Cardiac fibroblast (primary cell): ENCODE measurements at regions not wholly inside any gene's neighbourhood (a gene's known extent, or its start where the extent isn't known, plus 50 kb on each side); places are given as distances from the start of the nearest gene placed in this dataset.
A peak's percentile ranks its signal among the peaks of the same experiment; 100 is the strongest.
"Not testable (repeated sequence)": the region's sequence is repeated elsewhere in the genome, so short reads cannot be mapped to it uniquely, and the experiment has no call there.

Experiments
- DNase-seq, 2 donors: peaks; one replicate each; pipeline versions ENCODE4 v3.0.0 to v3.0.0-alpha.2; 2010; ENCODE audit warnings: low read depth in 2 of 2
- H3K4me3 ChIP-seq, 2 donors: replicated peaks in 1 of 2; 1 replicate in 1 of 2; 2 replicates in 1 of 2; pipeline ENCODE4 v1.5.1; 2011; ENCODE audit warnings: low read depth in 2 of 2, low read length in 2 of 2, mild to moderate bottlenecking in 2 of 2, moderate library complexity in 1 of 2
- TF ChIP-seq, protein P1 (sequence below): IDR thresholded peaks from one replicate; pipeline ENCODE4 v1.5.1; 2011; ENCODE audit warnings: low read depth, mild to moderate bottlenecking, low read length, inconsistent platforms

DNA sequence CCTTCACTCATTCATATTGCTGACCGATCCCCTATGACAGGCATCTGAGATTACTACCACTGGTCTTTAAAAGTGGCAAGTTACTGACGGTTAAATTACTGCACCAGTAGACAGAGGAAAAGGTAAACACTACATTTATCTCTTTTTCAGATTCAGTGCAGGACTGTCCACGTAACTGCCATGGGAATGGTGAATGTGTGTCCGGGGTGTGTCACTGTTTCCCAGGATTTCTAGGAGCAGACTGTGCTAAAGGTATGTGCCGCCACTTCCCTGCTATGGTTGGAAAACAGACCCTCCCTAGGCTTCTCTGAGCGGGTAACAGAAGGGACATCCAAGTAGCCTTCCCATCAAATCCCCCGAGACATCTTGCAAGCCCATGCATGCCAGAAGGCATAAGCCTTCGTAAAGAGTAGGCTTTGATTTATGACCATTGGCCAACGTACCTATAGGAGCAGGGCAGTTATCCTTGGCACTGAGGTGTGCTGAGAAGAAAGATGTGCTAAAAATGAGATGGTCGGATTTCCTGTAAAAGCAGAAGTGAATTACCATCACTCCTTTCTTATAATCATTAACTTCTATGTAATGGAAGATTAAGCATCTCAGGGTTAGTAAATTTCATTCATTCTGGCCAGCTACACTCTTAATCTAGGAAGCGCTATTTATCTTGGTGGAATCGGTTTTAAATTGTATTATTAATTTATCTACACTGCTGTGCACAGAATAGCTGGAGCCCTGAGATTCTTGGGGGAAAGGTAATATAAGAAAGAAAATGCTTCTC, 193.4 kb upstream of the WWC1 start:
- no peak for DNase-seq
- TF ChIP-seq, protein P1, sequence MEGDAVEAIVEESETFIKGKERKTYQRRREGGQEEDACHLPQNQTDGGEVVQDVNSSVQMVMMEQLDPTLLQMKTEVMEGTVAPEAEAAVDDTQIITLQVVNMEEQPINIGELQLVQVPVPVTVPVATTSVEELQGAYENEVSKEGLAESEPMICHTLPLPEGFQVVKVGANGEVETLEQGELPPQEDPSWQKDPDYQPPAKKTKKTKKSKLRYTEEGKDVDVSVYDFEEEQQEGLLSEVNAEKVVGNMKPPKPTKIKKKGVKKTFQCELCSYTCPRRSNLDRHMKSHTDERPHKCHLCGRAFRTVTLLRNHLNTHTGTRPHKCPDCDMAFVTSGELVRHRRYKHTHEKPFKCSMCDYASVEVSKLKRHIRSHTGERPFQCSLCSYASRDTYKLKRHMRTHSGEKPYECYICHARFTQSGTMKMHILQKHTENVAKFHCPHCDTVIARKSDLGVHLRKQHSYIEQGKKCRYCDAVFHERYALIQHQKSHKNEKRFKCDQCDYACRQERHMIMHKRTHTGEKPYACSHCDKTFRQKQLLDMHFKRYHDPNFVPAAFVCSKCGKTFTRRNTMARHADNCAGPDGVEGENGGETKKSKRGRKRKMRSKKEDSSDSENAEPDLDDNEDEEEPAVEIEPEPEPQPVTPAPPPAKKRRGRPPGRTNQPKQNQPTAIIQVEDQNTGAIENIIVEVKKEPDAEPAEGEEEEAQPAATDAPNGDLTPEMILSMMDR: no peak
- H3K4me3 ChIP-seq: no peak overlapping the region

DNA sequence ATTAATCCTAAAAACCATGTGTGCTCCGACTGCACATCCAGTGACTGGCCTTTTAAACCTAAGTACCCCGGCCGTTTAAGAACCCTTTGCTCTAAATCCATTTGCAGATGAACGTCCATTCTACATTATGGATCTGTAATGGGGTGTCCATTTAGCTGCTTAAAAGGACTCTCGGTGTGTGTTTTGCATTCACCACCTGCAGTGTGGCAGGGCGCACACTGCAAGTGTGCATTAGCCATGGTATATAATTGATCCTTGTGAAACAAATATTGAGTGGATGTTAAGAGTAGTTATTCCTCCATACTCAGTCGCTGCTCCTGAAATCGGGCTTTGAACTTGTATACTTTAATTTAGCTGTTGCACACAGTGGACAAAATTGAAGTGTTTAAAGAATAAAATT, 190.1 kb upstream of the WWC1 start:
- no peak overlapping the region for H3K4me3 ChIP-seq
- TF ChIP-seq, protein P1: no peak
- DNase-seq: no peak

DNA sequence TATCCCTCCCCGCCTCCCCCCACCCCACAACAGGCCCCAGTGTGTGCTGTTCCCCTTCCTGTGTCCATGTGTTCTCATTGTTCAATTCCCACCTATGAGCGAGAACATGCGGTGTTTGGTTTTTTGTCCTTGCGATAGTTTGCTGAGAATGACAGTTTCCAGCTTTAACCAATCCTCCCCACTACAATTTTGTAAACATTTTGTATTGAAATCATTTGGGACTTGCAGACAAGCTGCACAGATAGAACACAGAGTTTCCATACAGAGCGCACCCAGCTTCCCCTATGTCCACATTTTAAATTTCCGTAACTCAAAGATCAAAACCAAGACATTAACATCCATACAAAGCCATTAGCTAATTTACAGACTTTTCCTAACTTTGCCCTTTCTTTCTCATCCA, 188.4 kb upstream of the WWC1 start:
- H3K4me3 ChIP-seq, DNase-seq: not testable (repeated sequence)

DNA sequence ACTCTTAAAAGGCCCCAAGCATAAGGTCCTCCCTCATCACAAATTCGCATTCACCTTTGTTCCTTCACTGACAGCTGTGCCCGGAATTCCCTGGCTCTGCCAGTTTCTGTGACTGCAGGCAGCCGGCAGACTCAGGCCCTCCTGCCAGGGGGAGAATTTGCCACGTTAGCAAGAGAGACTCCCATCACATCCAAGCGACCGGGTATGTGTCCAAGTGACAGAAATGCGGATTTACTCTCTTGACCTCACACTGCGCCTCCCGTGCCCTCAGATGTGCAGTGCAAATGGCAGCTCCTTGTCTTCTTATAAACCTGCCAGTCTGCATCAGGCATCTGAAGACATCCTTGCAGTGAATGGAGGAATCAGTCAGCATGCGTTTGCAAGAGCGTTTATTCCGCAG, 187.1 kb upstream of the WWC1 start:
- H3K4me3 ChIP-seq: no peak overlapping the region
- no peak for DNase-seq
- TF ChIP-seq, protein P1: no peak

DNA sequence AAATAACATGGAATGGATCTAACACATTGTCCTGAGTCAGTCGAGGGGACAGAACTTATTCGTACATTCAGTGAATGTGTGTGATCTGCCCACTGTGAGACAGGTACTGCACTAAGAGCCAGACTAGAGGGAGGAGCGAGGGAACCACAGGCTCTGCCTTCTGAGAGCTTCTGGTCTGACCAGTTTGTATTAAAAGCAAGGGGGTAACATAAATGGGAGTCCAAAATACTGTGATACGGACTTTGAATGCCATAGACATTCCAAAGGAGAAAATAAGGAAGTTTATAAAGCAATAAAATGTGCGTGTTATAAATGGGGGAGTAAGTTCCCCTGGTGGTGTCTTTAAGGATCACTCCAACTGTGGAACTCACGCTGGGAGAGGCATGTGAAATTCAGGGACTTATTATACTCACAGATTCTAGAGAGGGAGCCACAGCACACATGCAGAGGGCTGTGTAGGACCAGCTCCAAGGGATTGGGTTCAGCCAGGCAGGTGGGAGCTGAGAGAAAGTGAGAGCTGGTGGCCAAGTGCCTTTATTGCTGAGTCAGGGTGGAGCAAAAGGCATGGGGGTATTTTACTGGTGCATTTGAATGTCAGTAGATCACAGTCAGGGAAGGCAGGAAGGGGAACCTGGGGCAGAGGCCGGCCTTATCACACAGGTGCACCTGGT, 186.5 kb upstream of the WWC1 start:
- no peak overlapping the region for H3K4me3 ChIP-seq
- DNase-seq: no peak
- TF ChIP-seq, protein P1: peak; percentile 3

DNA sequence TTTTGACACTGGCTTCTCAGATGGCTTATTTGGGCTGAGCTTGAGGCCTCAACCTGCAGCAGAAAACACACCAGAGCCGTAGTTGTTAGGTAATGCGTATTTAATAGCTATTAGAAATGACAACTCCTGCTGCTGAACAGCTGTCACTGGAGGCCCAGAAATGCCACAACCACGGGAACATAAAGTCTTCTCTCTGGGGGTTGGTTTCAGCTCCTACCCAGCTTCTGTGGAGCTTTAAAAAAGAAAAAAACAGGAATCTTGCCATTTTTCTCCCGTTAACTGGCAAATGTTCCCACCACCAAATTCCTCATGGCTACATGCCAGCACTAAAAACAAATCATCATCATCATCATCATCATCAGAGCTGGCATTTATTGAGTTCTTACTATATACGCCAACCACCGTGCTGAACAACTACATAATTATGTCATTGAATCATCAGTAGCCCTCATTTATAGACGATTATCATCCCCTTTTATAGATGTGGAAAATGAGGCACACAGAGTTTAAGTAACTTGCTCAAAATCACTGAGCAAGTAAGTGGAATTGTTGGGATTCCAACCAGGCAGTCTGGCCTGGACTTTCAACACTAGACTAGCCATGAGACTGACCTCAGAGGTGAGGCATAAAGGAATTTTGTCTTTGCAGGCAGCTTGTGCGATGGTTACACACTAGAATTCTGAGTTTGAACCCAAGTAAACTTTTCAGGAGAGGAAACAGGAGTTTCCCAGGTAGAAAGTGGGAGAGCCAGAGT, 185.3 kb upstream of the WWC1 start:
- TF ChIP-seq, protein P1: no peak
- DNase-seq: peak in 1 of 2 donors; percentile 6

DNA sequence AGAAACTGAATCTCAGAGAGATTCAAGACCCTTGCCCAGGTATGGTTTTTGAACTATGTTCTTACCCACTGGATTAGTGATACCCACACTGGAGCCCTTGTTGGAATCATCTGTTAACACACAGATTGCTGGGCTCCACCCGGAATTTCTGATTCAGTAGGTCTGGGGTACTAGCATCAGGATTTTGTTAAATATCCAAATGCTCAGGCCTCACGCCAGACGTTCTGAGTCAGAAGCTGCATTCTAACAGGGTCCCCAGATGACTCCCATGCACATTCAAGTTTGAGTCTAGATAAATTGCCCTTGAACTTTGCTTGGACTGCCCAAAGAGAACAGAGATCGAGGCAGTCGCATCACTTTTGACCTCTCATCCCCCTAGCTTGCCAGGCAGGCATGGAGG, 182.0 kb upstream of the WWC1 start:
- no peak overlapping the region for H3K4me3 ChIP-seq
- TF ChIP-seq, protein P1: no peak
- DNase-seq: no peak

More for the DNA sequence above, 185.3 kb upstream of the WWC1 start:
- H3K4me3 ChIP-seq: no peak overlapping the region
